CD14-positive monocyte (primary cell): ENCODE measurements at regions not wholly inside any gene's neighbourhood (a gene's known extent, or its start where the extent isn't known, plus 50 kb on each side); places are given as distances from the start of the nearest gene placed in this dataset.

Experiments used
- DNase-seq, 3 donors: peaks; one replicate each; pipeline ENCODE4 v3.0.0-alpha.2; 2011 to 2022
- H2AFZ ChIP-seq: 2 replicates; pipeline ENCODE4 v1.6.0; 2012; ENCODE audit warnings: mild to moderate bottlenecking, low read depth, low read length, inconsistent platforms; ENCODE audit not compliant: insufficient read depth, poor library complexity, severe bottlenecking
- H3K27ac ChIP-seq, 2 donors: 1 replicate in 1 of 2; 2 replicates in 1 of 2; pipeline ENCODE4 v1.5.1; 2012 to 2013; ENCODE audit warnings: low read length in 2 of 2, control low read depth in 1 of 2, inconsistent platforms in 1 of 2, low read depth in 1 of 2, mild to moderate bottlenecking in 1 of 2
- H3K27me3 ChIP-seq, 2 donors: one replicate each; pipeline versions ENCODE4 v1.6.0 to v1.6.1; 2011 to 2013; ENCODE audit warnings: low read length in 2 of 2; ENCODE audit not compliant: control insufficient read depth in 2 of 2, insufficient read depth in 2 of 2
- H3K36me3 ChIP-seq, 2 donors: replicated peaks in 1 of 2; 1 replicate in 1 of 2; 2 replicates in 1 of 2; pipeline versions ENCODE4 v1.5.1 to v1.6.1; 2012 to 2013; ENCODE audit warnings: low read length in 2 of 2, control low read depth in 1 of 2, inconsistent platforms in 1 of 2, mild to moderate bottlenecking in 1 of 2; ENCODE audit not compliant: insufficient read depth in 2 of 2, control insufficient read depth in 1 of 2
- H3K4me1 ChIP-seq, 2 donors: 1 replicate in 1 of 2; 2 replicates in 1 of 2; pipeline versions ENCODE4 v1.5.1 to v1.6.1; 2012 to 2013; ENCODE audit warnings: low read length in 2 of 2, control low read depth in 1 of 2, inconsistent platforms in 1 of 2, mild to moderate bottlenecking in 1 of 2, moderate library complexity in 1 of 2; ENCODE audit not compliant: insufficient read depth in 2 of 2, control insufficient read depth in 1 of 2
- H3K4me2 ChIP-seq: replicated peaks from 2 replicates; pipeline ENCODE3; 2012; ENCODE audit warnings: low read length, moderate library complexity, mild to moderate bottlenecking; ENCODE audit not compliant: poor library complexity, severe bottlenecking; ENCODE audit errors: extremely low read depth
- H3K4me3 ChIP-seq, 3 experiments: fragments of 200-600 bp in 1 of 3; sonication (generic) in 1 of 3; replicated peaks in 1 of 3; 1 replicate in 2 of 3; 2 replicates in 1 of 3; pipeline ENCODE4 v1.5.1; 2011 to 2013; ENCODE audit warnings: low read length in 3 of 3, mild to moderate bottlenecking in 3 of 3, control low read depth in 2 of 3, low read depth in 2 of 3, inconsistent platforms in 1 of 3, moderate library complexity in 1 of 3
- H3K79me2 ChIP-seq: 2 replicates; pipeline ENCODE4 v1.6.0; 2012; ENCODE audit warnings: mild to moderate bottlenecking, control low read depth, inconsistent platforms, low read length, moderate library complexity; ENCODE audit not compliant: insufficient read depth
- H3K9ac ChIP-seq: 2 replicates; pipeline ENCODE4 v1.6.0; 2017; ENCODE audit warnings: low read length, mild to moderate bottlenecking; ENCODE audit not compliant: insufficient read depth, poor library complexity, severe bottlenecking
- H3K9me3 ChIP-seq, 2 donors: replicated peaks in 1 of 2; 1 replicate in 1 of 2; 2 replicates in 1 of 2; pipeline versions ENCODE4 v1.5.1 to v1.6.1; 2012 to 2013; ENCODE audit warnings: low read length in 2 of 2, control low read depth in 1 of 2; ENCODE audit not compliant: control insufficient read depth in 1 of 2, insufficient read depth in 1 of 2
- H4K20me1 ChIP-seq: 2 replicates; pipeline ENCODE4 v1.6.0; 2012; ENCODE audit warnings: mild to moderate bottlenecking, low read length, control low read depth, moderate library complexity; ENCODE audit not compliant: insufficient read depth
- H3K27ac Mint-ChIP-seq, 7 donors: one replicate each; pipeline ENCODE4 v1.8.0; 2020; ENCODE audit warnings: mild to moderate bottlenecking in 7 of 7, mixed read lengths in 7 of 7, moderate library complexity in 6 of 7, inconsistent platforms in 2 of 7
- H3K27me3 Mint-ChIP-seq, 3 donors: one replicate each; pipeline ENCODE4 v1.8.0; 2021 to 2022; ENCODE audit warnings: low read depth in 3 of 3, mild to moderate bottlenecking in 3 of 3, mixed read lengths in 3 of 3, moderate library complexity in 3 of 3, inconsistent platforms in 1 of 3
- H3K36me3 Mint-ChIP-seq, 2 donors: one replicate each; pipeline ENCODE4 v1.8.0; 2020; ENCODE audit warnings: mixed read lengths in 2 of 2, inconsistent platforms in 1 of 2, mild to moderate bottlenecking in 1 of 2
- H3K4me1 Mint-ChIP-seq: one replicate; pipeline ENCODE4 v1.8.0; 2020; ENCODE audit warnings: mild to moderate bottlenecking, mixed read lengths
- H3K4me3 Mint-ChIP-seq, 2 donors: one replicate each; pipeline ENCODE4 v1.8.0; 2020; ENCODE audit warnings: mild to moderate bottlenecking in 2 of 2, mixed read lengths in 2 of 2, moderate library complexity in 1 of 2
- H3K9me3 Mint-ChIP-seq, 7 donors: one replicate each; pipeline ENCODE4 v1.8.0; 2020 to 2022; ENCODE audit warnings: mixed read lengths in 7 of 7, mild to moderate bottlenecking in 6 of 7, moderate library complexity in 6 of 7, inconsistent platforms in 2 of 7
- CTCF ChIP-seq: fragments of 200-600 bp; IDR thresholded peaks from one replicate; pipeline ENCODE4 v1.8.0; 2022; ENCODE audit warnings: antibody characterized with exemption, mild to moderate bottlenecking
- WGBS: methylation state at CpG from one replicate; pipeline ENCODE4 v1.1.5; 2013; ENCODE audit warnings: missing lambda C conversion rate; ENCODE audit not compliant: insufficient coverage; 5-methylcytosine and 5-hydroxymethylcytosine counted together
- intact Hi-C, 2 donors: fragments of 100-400 bp; cut with micrococcal nuclease; formaldehyde crosslinking; loops; one replicate each; pipeline versions ENCODE4 v1.15.0 to v1.15.1; 2023

- no peak overlapping the region for H3K9ac ChIP-seq
- WGBS: 100% methylated on average over 1 of the region's 1 CpG
- peaks cover 0 to 2% (median 0%) of the 10 kb centered on the region in 3 donors for H3K27me3 Mint-ChIP-seq
- no peaks in the 10 kb centered on the region for H3K4me1 ChIP-seq
- no peaks in the 10 kb centered on the region for H3K9me3 ChIP-seq
- no peaks in the 10 kb centered on the region for H3K27me3 ChIP-seq
- no peak overlapping the region for H3K4me3 ChIP-seq
- no peaks in the 10 kb centered on the region for H4K20me1 ChIP-seq
- DNase-seq: no peak
- no peak overlapping the region for H3K4me3 Mint-ChIP-seq
- no peak overlapping the region for H2AFZ ChIP-seq
- no peaks in the 10 kb centered on the region for H3K36me3 Mint-ChIP-seq
- no peaks in the 10 kb centered on the region for H3K36me3 ChIP-seq
- H3K9me3 Mint-ChIP-seq: peaks cover 0 to 8% (median 4%) of the 10 kb centered on the region in 7 donors
- no peaks in the 10 kb centered on the region for H3K4me1 Mint-ChIP-seq
- H3K27ac ChIP-seq: no peak overlapping the region
- TF ChIP-seq CTCF: no peak
- H3K27ac Mint-ChIP-seq: no peak overlapping the region
- no peak overlapping the region for H3K4me2 ChIP-seq
- intact Hi-C loops: no loop called here
- no peaks in the 10 kb centered on the region for H3K79me2 ChIP-seq
Measured at GRCh38 chr5:116911074-116911473, 336.5 kb upstream of the SEMA6A start.

GRCh38 chr5:116908537-116908936 lies 333.9 kb upstream of the SEMA6A start:
- Mint-ChIP-seq H3K27ac (no peak overlapping the region), H3K4me3 (no peak overlapping the region), H3K27me3 (peaks cover 0 to 2% (median 0%) of the 10 kb centered on the region in 3 donors), H3K9me3 (peaks cover 0 to 8% (median 5%) of the 10 kb centered on the region in 7 donors), H3K36me3 (no peaks in the 10 kb centered on the region), H3K4me1 (no peaks in the 10 kb centered on the region)
- no peak overlapping the region for H3K4me2 ChIP-seq
- H3K79me2 ChIP-seq: no peaks in the 10 kb centered on the region
- H4K20me1 ChIP-seq: no peaks in the 10 kb centered on the region
- TF ChIP-seq CTCF: no peak
- H3K9ac ChIP-seq: no peak overlapping the region
- no peak overlapping the region for H3K4me3 ChIP-seq
- intact Hi-C loops: no loop called here
- H3K4me1 ChIP-seq: no peaks in the 10 kb centered on the region
- H3K9me3 ChIP-seq: no peaks in the 10 kb centered on the region
- no peak for DNase-seq
- H2AFZ ChIP-seq: no peak overlapping the region
- no CpG with 5 or more reads among the region's 1 CpG for WGBS
- no peaks in the 10 kb centered on the region for H3K27me3 ChIP-seq
- H3K27ac ChIP-seq: no peak overlapping the region
- no peaks in the 10 kb centered on the region for H3K36me3 ChIP-seq
